Esophagus muscularis mucosa (tissue), 4 donors: ENCODE measurements at regions not wholly inside any gene's neighbourhood (a gene's known extent, or its start where the extent isn't known, plus 50 kb on each side); places are given as distances from the start of the nearest gene placed in this dataset.
"Not testable (repeated sequence)": the region's sequence is repeated elsewhere in the genome, so short reads cannot be mapped to it uniquely, and the experiment has no call there.

ENCODE experiments used
- DNase-seq: peaks from one replicate; pipeline ENCODE4 v3.0.0-alpha.2; 2017; ENCODE audit errors: extremely low spot score
- H3K27ac ChIP-seq, 4 donors: fragments of 200-600 bp; sonication (generic); replicated peaks in 1 of 4; 1 replicate in 3 of 4; 2 replicates in 1 of 4; pipeline ENCODE4 v1.5.1; 2016 to 2019; ENCODE audit warnings: mild to moderate bottlenecking in 1 of 4
- H3K27me3 ChIP-seq, 4 donors: fragments of 200-600 bp; sonication (generic); one replicate each; pipeline versions ENCODE4 v1.5.1 to v1.6.0; 2016 to 2019
- H3K36me3 ChIP-seq, 4 donors: fragments of 200-600 bp; sonication (generic); one replicate each; pipeline ENCODE4 v1.5.1; 2016 to 2019
- H3K4me1 ChIP-seq, 4 donors: fragments of 200-600 bp; sonication (generic); one replicate each; pipeline ENCODE4 v1.5.1; 2016 to 2019
- H3K4me3 ChIP-seq, 4 donors: fragments of 200-600 bp; sonication (generic); 1 replicate in 2 of 4; 2 replicates in 2 of 4; pipeline ENCODE4 v1.5.1; 2016 to 2019; ENCODE audit warnings: mild to moderate bottlenecking in 4 of 4, moderate library complexity in 1 of 4
- H3K9me3 ChIP-seq, 4 donors: fragments of 200-600 bp; sonication (generic); 1 replicate in 3 of 4; 2 replicates in 1 of 4; pipeline ENCODE4 v1.5.1; 2016 to 2019
- CTCF ChIP-seq, 3 experiments: fragments of 200-600 bp in 2 of 3; fragments of 450-650 bp in 1 of 3; sonication (generic) in 2 of 3; IDR thresholded peaks; one replicate each; pipeline ENCODE4 v1.5.1; 2017 to 2019; ENCODE audit warnings: antibody characterized with exemption in 3 of 3, mild to moderate bottlenecking in 2 of 3, moderate library complexity in 1 of 3
- EP300 ChIP-seq: sonication (generic); formaldehyde crosslinking; IDR thresholded peaks from one replicate; pipeline ENCODE4 v1.6.1; 2017; ENCODE audit warnings: antibody characterized with exemption
- POLR2A ChIP-seq: fragments of 450-650 bp; IDR thresholded peaks from one replicate; pipeline ENCODE4 v1.6.1; 2017; ENCODE audit warnings: antibody characterized with exemption, moderate library complexity, mild to moderate bottlenecking, low read depth
- POLR2AphosphoS5 ChIP-seq, 2 donors: sonication (generic); formaldehyde crosslinking; IDR thresholded peaks; one replicate each; pipeline ENCODE4 v1.6.1; 2017; ENCODE audit warnings: antibody characterized with exemption in 2 of 2
- WGBS: methylation state at CpG from one replicate; pipeline ENCODE4 v1.1.5; 2018; 5-methylcytosine and 5-hydroxymethylcytosine counted together
- intact Hi-C: fragments of 100-400 bp; cut with DNase I; formaldehyde crosslinking; loops from one replicate; pipeline ENCODE4 v1.15.1; 2023

DNA sequence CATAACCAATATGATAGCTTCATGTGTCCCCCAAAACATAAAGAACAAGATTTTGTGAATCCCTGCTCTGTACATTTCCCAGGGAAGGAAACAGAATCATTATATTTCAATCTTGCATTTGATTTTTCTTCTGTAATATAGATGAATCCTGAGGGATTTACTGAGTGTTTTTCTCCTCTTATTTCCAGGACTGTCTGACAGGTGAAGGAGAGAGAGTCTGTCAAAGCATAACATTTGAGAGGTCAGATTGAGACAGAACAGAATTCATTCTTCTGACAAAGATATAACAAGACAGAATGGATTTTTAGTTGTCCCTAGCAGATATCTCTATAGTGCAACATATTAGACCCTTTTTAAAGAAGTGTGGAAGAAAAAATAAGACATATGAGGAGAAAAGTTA lies 354.5 kb upstream of the IZUMO3 start:
- Histone ChIP-seq H3K27ac (no peak overlapping the region), H3K4me3 (no peak overlapping the region), H3K9me3 (no peaks in the 10 kb centered on the region), H3K27me3 (no peaks in the 10 kb centered on the region), H3K36me3 (no peaks in the 10 kb centered on the region), H3K4me1 (peaks cover 0 to 22% (median 2%) of the 10 kb centered on the region in 4 donors)
- no peak for DNase-seq
- no peak for TF ChIP-seq POLR2A
- no peak for TF ChIP-seq CTCF (IDR thresholded peaks at IDR 0.05)
- TF ChIP-seq POLR2AphosphoS5 (IDR thresholded peaks at IDR 0.05): no peak
- TF ChIP-seq EP300: no peak
- intact Hi-C loops: no loop called here

- 65% methylated on average over 4 of the region's 4 CpGs for WGBS
Observed at GRCh38 chr9:24899463-24899862, 353.8 kb upstream of the IZUMO3 start.

DNA sequence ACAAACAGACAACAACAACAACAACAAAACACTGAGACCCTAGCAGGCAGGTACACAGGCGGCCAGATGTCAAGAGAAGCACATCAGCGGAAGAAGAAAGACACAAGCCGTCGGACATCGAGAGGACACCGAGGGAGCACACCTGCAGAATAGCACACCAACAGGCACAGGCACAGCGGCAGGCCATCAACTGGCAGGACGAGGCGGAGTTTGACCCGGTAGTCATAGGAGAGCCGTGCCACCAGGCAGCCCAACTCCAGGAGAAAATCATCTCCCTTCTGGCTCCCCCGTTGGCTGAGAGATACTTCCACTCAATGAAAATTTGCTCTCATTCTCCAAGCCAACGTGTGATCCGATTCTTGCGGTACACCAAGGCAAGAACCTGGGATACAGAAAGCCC lies 352.1 kb upstream of the IZUMO3 start:
- Histone ChIP-seq H3K4me3 (no peak overlapping the region), H3K4me1 (peaks cover 0 to 22% (median 2%) of the 10 kb centered on the region in 4 donors), H3K27ac (no peak overlapping the region), H3K27me3 (no peaks in the 10 kb centered on the region), H3K9me3 (peaks cover 0 to 7% (median 0%) of the 10 kb centered on the region in 4 donors), H3K36me3 (no peaks in the 10 kb centered on the region)
- no peak for DNase-seq
- 87% methylated on average over 10 of the region's 15 CpGs for WGBS
- TF ChIP-seq EP300: no peak
- TF ChIP-seq CTCF (IDR thresholded peaks at IDR 0.05): no peak
- no peak for TF ChIP-seq POLR2A
- TF ChIP-seq POLR2AphosphoS5 (IDR thresholded peaks at IDR 0.05): no peak
- intact Hi-C loops: no loop called here

More at GRCh38 chr9:24899463-24899862, 353.8 kb upstream of the IZUMO3 start:
- intact Hi-C loops: no loop called here
- Histone ChIP-seq H3K4me1 (peaks cover 0 to 22% (median 2%) of the 10 kb centered on the region in 4 donors), H3K9me3 (no peaks in the 10 kb centered on the region), H3K27me3 (no peaks in the 10 kb centered on the region), H3K27ac (no peak overlapping the region), H3K4me3 (no peak overlapping the region), H3K36me3 (no peaks in the 10 kb centered on the region)
- no peak for DNase-seq
- no peak for TF ChIP-seq POLR2A
- no peak for TF ChIP-seq POLR2AphosphoS5 (IDR thresholded peaks at IDR 0.05)
- TF ChIP-seq EP300: no peak
- no peak for TF ChIP-seq CTCF (IDR thresholded peaks at IDR 0.05)

DNA sequence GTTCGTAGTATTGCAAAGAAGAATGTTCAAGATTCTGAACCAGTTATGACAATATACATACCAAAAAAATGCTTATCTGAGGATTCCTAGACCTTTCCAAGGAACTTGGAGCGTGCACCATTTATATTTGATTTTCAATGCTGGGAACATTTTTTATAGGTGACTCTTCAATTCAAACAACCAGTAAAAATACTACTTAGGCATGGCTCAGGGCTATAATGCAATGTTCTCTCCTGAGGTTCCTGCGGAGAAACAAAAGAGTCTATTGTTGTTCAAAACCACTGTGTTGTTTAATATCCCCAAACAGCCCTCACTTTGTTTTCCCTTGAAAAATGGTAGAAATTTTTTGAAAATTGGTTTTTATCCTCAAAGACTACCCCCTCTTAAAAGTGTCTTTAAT lies 335.7 kb upstream of the IZUMO3 start:
- no peak overlapping the region for H3K27ac ChIP-seq
- intact Hi-C loops: no loop called here
- no peaks in the 10 kb centered on the region for H3K9me3 ChIP-seq
- no peaks in the 10 kb centered on the region for H3K36me3 ChIP-seq
- H3K4me1 ChIP-seq: no peaks in the 10 kb centered on the region
- no peak overlapping the region for H3K4me3 ChIP-seq
- 71% methylated on average over 3 of the region's 3 CpGs for WGBS
- no peak for DNase-seq
- TF ChIP-seq EP300 (no peak), CTCF (IDR thresholded peaks at IDR 0.05) (no peak), POLR2A (no peak), POLR2AphosphoS5 (IDR thresholded peaks at IDR 0.05) (no peak)
- no peaks in the 10 kb centered on the region for H3K27me3 ChIP-seq

GRCh38 chr9:24879591-24879990 lies 333.9 kb upstream of the IZUMO3 start:
- intact Hi-C loops: no loop called here
- no peaks in the 10 kb centered on the region for H3K27me3 ChIP-seq
- H3K9me3 ChIP-seq: no peaks in the 10 kb centered on the region
- H3K4me3 ChIP-seq: no peak overlapping the region
- no peaks in the 10 kb centered on the region for H3K4me1 ChIP-seq
- no peak overlapping the region for H3K27ac ChIP-seq
- no peak for DNase-seq
- 67% methylated on average over 2 of the region's 2 CpGs for WGBS
- no peak for TF ChIP-seq CTCF (IDR thresholded peaks at IDR 0.05)
- TF ChIP-seq EP300: no peak
- TF ChIP-seq POLR2AphosphoS5 (IDR thresholded peaks at IDR 0.05): no peak
- no peak for TF ChIP-seq POLR2A
- H3K36me3 ChIP-seq: no peaks in the 10 kb centered on the region

GRCh38 chr9:24856601-24857000 lies 310.9 kb upstream of the IZUMO3 start:
- DNase-seq, H3K36me3 ChIP-seq, H3K9me3 ChIP-seq, H3K27ac ChIP-seq, H3K4me3 ChIP-seq, H3K27me3 ChIP-seq, intact Hi-C loops, H3K4me1 ChIP-seq: not testable (repeated sequence)
- WGBS: 83% methylated on average over 1 of the region's 1 CpG
